Parathyroid adenoma (tissue), 2 donors: ENCODE measurements at regions not wholly inside any gene's neighbourhood (a gene's known extent, or its start where the extent isn't known, plus 50 kb on each side); places are given as distances from the start of the nearest gene placed in this dataset.

Experiments
- H2AFZ ChIP-seq: fragments of 300-600 bp; sonication (generic); one replicate; pipeline ENCODE4 v1.7.0; 2017; ENCODE audit warnings: antibody characterized with exemption, mild to moderate bottlenecking
- H3K27ac ChIP-seq: fragments of 300-600 bp; sonication (generic); one replicate; pipeline ENCODE4 v1.7.0; 2017
- H3K27me3 ChIP-seq: fragments of 300-600 bp; sonication (generic); one replicate; pipeline ENCODE4 v1.7.0; 2017; ENCODE audit warnings: low read length; ENCODE audit not compliant: control insufficient read depth, insufficient read depth
- H3K36me3 ChIP-seq: fragments of 300-600 bp; sonication (generic); one replicate; pipeline ENCODE4 v1.7.0; 2017; ENCODE audit warnings: low read length; ENCODE audit not compliant: control insufficient read depth, insufficient read depth
- H3K4me1 ChIP-seq: fragments of 300-600 bp; sonication (generic); one replicate; pipeline ENCODE4 v1.7.0; 2017; ENCODE audit warnings: control low read depth
- H3K4me2 ChIP-seq: fragments of 300-600 bp; sonication (generic); one replicate; pipeline ENCODE4 v1.7.0; 2017; ENCODE audit warnings: low read length
- H3K4me3 ChIP-seq: fragments of 300-600 bp; sonication (generic); one replicate; pipeline ENCODE4 v1.7.0; 2017; ENCODE audit warnings: low read depth, low read length
- H3K79me2 ChIP-seq: fragments of 300-600 bp; sonication (generic); one replicate; pipeline ENCODE4 v1.7.0; 2017; ENCODE audit warnings: control low read depth
- H3K9ac ChIP-seq: fragments of 300-600 bp; sonication (generic); one replicate; pipeline ENCODE4 v1.7.0; 2017; ENCODE audit warnings: mild to moderate bottlenecking
- H3K9me3 ChIP-seq: fragments of 300-600 bp; sonication (generic); one replicate; pipeline ENCODE4 v1.7.0; 2017; ENCODE audit warnings: low read length; ENCODE audit not compliant: control insufficient read depth
- CTCF ChIP-seq: fragments of 300-600 bp; sonication (generic); IDR thresholded peaks from one replicate; pipeline ENCODE4 v1.7.0; 2017; ENCODE audit warnings: antibody characterized with exemption, mild to moderate bottlenecking
- donor health status: primary hyperparathyroidism.

DNA sequence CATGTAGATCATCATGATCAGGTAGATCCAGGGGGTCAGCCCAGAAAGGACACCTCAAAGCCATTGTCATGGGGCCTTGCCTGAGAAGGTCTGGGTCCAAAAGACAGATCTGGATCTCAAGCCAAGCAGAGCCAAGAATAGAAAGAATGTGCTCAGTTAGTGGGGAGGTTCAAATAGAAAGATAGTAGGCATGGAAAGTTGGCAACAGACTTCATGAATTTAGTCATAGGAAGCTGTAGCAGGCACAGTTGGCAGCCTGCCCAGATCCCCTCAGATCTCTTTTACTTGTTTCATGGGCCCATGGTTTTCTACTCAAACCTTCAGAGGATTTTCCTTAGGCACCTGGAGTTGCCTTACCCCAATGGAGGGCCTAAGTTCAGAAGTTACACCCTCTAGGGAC lies 767.0 kb downstream of the SLC4A3 start:
- Histone ChIP-seq H3K27me3 (no peaks in the 10 kb centered on the region), H3K4me3 (no peak overlapping the region), H3K79me2 (no peaks in the 10 kb centered on the region), H3K9me3 (no peaks in the 10 kb centered on the region), H3K4me2 (no peak overlapping the region), H3K4me1 (no peaks in the 10 kb centered on the region), H3K36me3 (no peaks in the 10 kb centered on the region), H2AFZ (no peak overlapping the region), H3K27ac (no peak overlapping the region), H3K9ac (no peak overlapping the region)
- no peak for TF ChIP-seq CTCF

- H3K27ac ChIP-seq = no peak overlapping the region
- no peaks in the 10 kb centered on the region for H3K27me3 ChIP-seq
- no peaks in the 10 kb centered on the region for H3K9me3 ChIP-seq
- H3K9ac ChIP-seq = no peak overlapping the region
- H2AFZ ChIP-seq = no peak overlapping the region
- TF ChIP-seq CTCF = no peak
- H3K4me1 ChIP-seq = no peaks in the 10 kb centered on the region
- no peaks in the 10 kb centered on the region for H3K79me2 ChIP-seq
- no peak overlapping the region for H3K4me3 ChIP-seq
- no peak overlapping the region for H3K4me2 ChIP-seq
- no peaks in the 10 kb centered on the region for H3K36me3 ChIP-seq
Observed at GRCh38 chr2:220396287-220396686, 768.9 kb downstream of the SLC4A3 start.

DNA sequence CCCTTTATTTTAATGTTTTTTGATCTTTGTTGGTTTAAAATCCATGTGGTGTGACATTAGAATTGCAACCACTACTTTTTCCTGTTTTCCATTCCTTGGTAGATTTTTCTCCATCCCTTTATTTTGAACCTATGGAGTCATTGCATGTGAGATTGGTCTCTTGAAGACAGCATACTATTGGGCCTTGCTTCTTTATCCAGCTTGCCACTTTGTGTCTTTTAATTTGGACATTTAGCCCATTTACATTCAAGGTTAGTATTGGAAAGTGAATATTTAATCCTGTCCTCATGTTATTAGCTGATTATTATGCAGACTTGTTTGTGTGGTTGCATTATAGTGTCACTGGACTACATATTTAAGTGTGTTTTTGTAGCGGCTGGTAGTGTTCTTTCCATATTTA lies 782.9 kb downstream of the SLC4A3 start:
- H3K9ac ChIP-seq = no peak overlapping the region
- no peaks in the 10 kb centered on the region for H3K79me2 ChIP-seq
- no peaks in the 10 kb centered on the region for H3K36me3 ChIP-seq
- no peak overlapping the region for H2AFZ ChIP-seq
- H3K4me1 ChIP-seq = no peaks in the 10 kb centered on the region
- TF ChIP-seq CTCF = no peak
- no peaks in the 10 kb centered on the region for H3K9me3 ChIP-seq
- no peaks in the 10 kb centered on the region for H3K27me3 ChIP-seq
- no peak overlapping the region for H3K4me2 ChIP-seq
- no peak overlapping the region for H3K27ac ChIP-seq
- H3K4me3 ChIP-seq = no peak overlapping the region

- Histone ChIP-seq H3K9ac (no peak overlapping the region), H3K36me3 (no peaks in the 10 kb centered on the region), H3K27me3 (no peaks in the 10 kb centered on the region), H3K4me2 (no peak overlapping the region), H3K9me3 (no peaks in the 10 kb centered on the region), H3K27ac (no peak overlapping the region), H3K4me1 (no peaks in the 10 kb centered on the region), H2AFZ (no peak overlapping the region), H3K4me3 (no peak overlapping the region), H3K79me2 (no peaks in the 10 kb centered on the region)
- no peak for TF ChIP-seq CTCF
Observed at GRCh38 chr2:220417503-220417902, 790.1 kb downstream of the SLC4A3 start.

GRCh38 chr2:220419647-220420046 lies 792.2 kb downstream of the SLC4A3 start:
- Histone ChIP-seq H3K4me3 (no peak overlapping the region), H3K9ac (no peak overlapping the region), H3K4me2 (no peak overlapping the region), H2AFZ (no peak overlapping the region), H3K36me3 (no peaks in the 10 kb centered on the region), H3K27me3 (no peaks in the 10 kb centered on the region), H3K9me3 (no peaks in the 10 kb centered on the region), H3K79me2 (no peaks in the 10 kb centered on the region), H3K4me1 (no peaks in the 10 kb centered on the region), H3K27ac (no peak overlapping the region)
- TF ChIP-seq CTCF = no peak
